ENCODE measurements at regions not wholly inside any gene's neighbourhood (a gene's known extent, or its start where the extent isn't known, plus 50 kb on each side); places are given as distances from the start of the nearest gene placed in this dataset.

GRCh38 chr11:134638796-134639430, 226.9 kb upstream of the B3GAT1 start:
- ChIA-PET CTCF (ENCODE audit: low intra/inter-chr PET ratio) (no interaction called here), POLR2A (interaction anchor here (0.7 kb wide), 1 partner anchor 13 kb away, joined by 4 read pairs; no protein-coding TSS in a partner anchor)
- no peak for DNase-seq (ENCODE audit: extremely low read depth in 1 of 4, low spot score in 3 of 4)
- H3K79me2 ChIP-seq (ENCODE audit: control insufficient read depth, insufficient read depth, low read length) = no peaks in the 10 kb centered on the region
- no peak overlapping the region for H3K27ac ChIP-seq (ENCODE audit: extremely low read depth, low read depth, low read length)
- 1% methylated on average over 10 of the region's 10 CpGs for WGBS (ENCODE audit: insufficient coverage, low coverage, missing lambda C conversion rate)
- in situ Hi-C loops (cut with MboI) (no loop called here), intact Hi-C loops (cut with micrococcal nuclease) (no loop called here)
- BruUV-seq (replicated peaks) = no TSS peak
- no peaks in the 10 kb centered on the region for H3K36me3 ChIP-seq (ENCODE audit: control insufficient read depth, insufficient read depth, low read length)
- no peaks in the 10 kb centered on the region for H3K9me3 ChIP-seq (replicated peaks; ENCODE audit: control insufficient read depth, insufficient read depth, low read depth, low read length)
- H3K4me2 ChIP-seq (ENCODE audit: insufficient read depth, low read length) = no peak overlapping the region
- H3K4me3 ChIP-seq = no peak overlapping the region
- no peak overlapping the region for H2AFZ ChIP-seq (ENCODE audit: low read depth, low read length)
- H4K20me1 ChIP-seq (replicated peaks; ENCODE audit: control insufficient read depth, insufficient read depth, low read length) = peaks cover 7% of the 10 kb centered on the region; the same call in 1 of the 2 replicates
- H3K9me1 ChIP-seq (ENCODE audit: control insufficient read depth, insufficient read depth, low read length) = no peaks in the 10 kb centered on the region
- no peak for FAIRE-seq
- peaks cover 15 to 84% of the 10 kb centered on the region in 2 experiments; a peak in 4 of 5 replicates for H3K27me3 ChIP-seq (ENCODE audit: control insufficient read depth in 2 of 2, insufficient read depth in 2 of 2, low read length in 2 of 2)
- ATAC-seq = no peak
- no peaks in the 10 kb centered on the region for H3K4me1 ChIP-seq (replicated peaks in 1 of 2; ENCODE audit: control insufficient read depth in 2 of 2, insufficient read depth in 2 of 2, low read length in 2 of 2)
- H3K9ac ChIP-seq (ENCODE audit: insufficient read depth in 1 of 2, low read depth in 2 of 2, low read length in 2 of 2) = no peak overlapping the region
- TF ChIP-seq PPARD (CRISPR knock-in tag; IDR thresholded peaks at IDR 0.05) = no peak
- no peak for TF ChIP-seq WHSC1 (IDR thresholded peaks at IDR 0.05; ENCODE audit: low read length)
- TF ChIP-seq PREB (CRISPR knock-in tag; IDR thresholded peaks at IDR 0.05) = no peak
- TF ChIP-seq POLR3G (IDR thresholded peaks at IDR 0.05; ENCODE audit: extremely low read depth, insufficient read length, insufficient replicate concordance) = no peak
